GM23338 (cell line): ENCODE measurements at regions not wholly inside any gene's neighbourhood (a gene's known extent, or its start where the extent isn't known, plus 50 kb on each side); places are given as distances from the start of the nearest gene placed in this dataset.

ENCODE experiments used
- ATAC-seq: fragments of 200-7000 bp; cut with Tn5 transposase; 3 replicates; pipeline ENCODE4 v1.9.1; 2020
- DNase-seq: peaks from one replicate; pipeline ENCODE4 v3.0.0-alpha.2; 2015; ENCODE audit warnings: low spot score
- H2AFZ ChIP-seq: fragments of 200-600 bp; sonication (generic); 2 replicates; pipeline ENCODE4 v1.8.0; 2016; ENCODE audit warnings: antibody characterized with exemption, mild to moderate bottlenecking, moderate library complexity
- H3F3A ChIP-seq: fragments of 200-600 bp; sonication (generic); replicated peaks from 2 replicates; pipeline ENCODE4 v1.8.0; 2017; ENCODE audit warnings: antibody characterized with exemption, mixed run types, low read depth
- H3K27ac ChIP-seq: fragments of 200-600 bp; sonication (generic); 2 replicates; pipeline ENCODE4 v1.6.1; 2016; ENCODE audit warnings: low read depth
- H3K27me3 ChIP-seq: fragments of 200-600 bp; sonication (generic); 2 replicates; pipeline ENCODE4 v1.8.0; 2016; ENCODE audit warnings: mild to moderate bottlenecking, mixed run types, moderate library complexity; ENCODE audit not compliant: insufficient read depth
- H3K36me3 ChIP-seq: fragments of 200-600 bp; sonication (generic); 2 replicates; pipeline ENCODE4 v1.8.0; 2016; ENCODE audit warnings: mild to moderate bottlenecking; ENCODE audit not compliant: insufficient read depth
- H3K4me1 ChIP-seq: fragments of 200-600 bp; sonication (generic); 2 replicates; pipeline ENCODE4 v1.8.0; 2016; ENCODE audit warnings: mild to moderate bottlenecking, moderate library complexity; ENCODE audit not compliant: insufficient read depth
- H3K4me2 ChIP-seq: fragments of 200-600 bp; sonication (generic); 2 replicates; pipeline ENCODE4 v1.7.1; 2017; ENCODE audit warnings: mixed run types
- H3K4me3 ChIP-seq: fragments of 200-600 bp; sonication (generic); 2 replicates; pipeline ENCODE4 v1.6.1; 2016; ENCODE audit warnings: mixed run types
- H3K79me2 ChIP-seq: fragments of 200-600 bp; sonication (generic); replicated peaks from 2 replicates; pipeline ENCODE4 v1.8.0; 2017; ENCODE audit warnings: mild to moderate bottlenecking; ENCODE audit not compliant: insufficient read depth
- H3K9me2 ChIP-seq: fragments of 200-600 bp; sonication (generic); 2 replicates; pipeline ENCODE4 v1.8.0; 2017; ENCODE audit not compliant: insufficient read depth
- H4K20me1 ChIP-seq: fragments of 200-600 bp; sonication (generic); replicated peaks from 2 replicates; pipeline ENCODE4 v1.8.0; 2017; ENCODE audit warnings: mild to moderate bottlenecking; ENCODE audit not compliant: insufficient read depth
- H3K27ac Mint-ChIP-seq: 2 replicates; pipeline ENCODE4 v1.8.0; 2020; ENCODE audit warnings: inconsistent platforms, mild to moderate bottlenecking, moderate library complexity, mixed read lengths
- H3K27me3 Mint-ChIP-seq: 3 replicates; pipeline ENCODE4 v1.8.0; 2022; ENCODE audit warnings: low read depth, mild to moderate bottlenecking, moderate library complexity, mixed read lengths, inconsistent platforms; ENCODE audit not compliant: insufficient read depth, poor library complexity
- H3K36me3 Mint-ChIP-seq: 3 replicates; pipeline ENCODE4 v1.8.0; 2021; ENCODE audit warnings: low read depth, mild to moderate bottlenecking, inconsistent platforms, moderate library complexity, mixed read lengths
- H3K4me1 Mint-ChIP-seq: 3 replicates; pipeline ENCODE4 v1.8.0; 2020; ENCODE audit warnings: mild to moderate bottlenecking, inconsistent platforms, mixed read lengths
- H3K4me3 Mint-ChIP-seq: 3 replicates; pipeline ENCODE4 v1.8.0; 2021; ENCODE audit warnings: moderate library complexity, mild to moderate bottlenecking, inconsistent platforms, mixed read lengths
- H3K9me3 Mint-ChIP-seq: 3 replicates; pipeline ENCODE4 v1.8.0; 2020; ENCODE audit warnings: moderate library complexity, mild to moderate bottlenecking, inconsistent platforms, mixed read lengths
- CREB1 ChIP-seq: fragments of 250-450 bp; sonication (Bioruptor Pico); IDR thresholded peaks from 2 replicates; pipeline ENCODE4 v1.5.0; 2020; ENCODE audit warnings: low read depth, mild to moderate bottlenecking, moderate library complexity
- EZH2phosphoT487 ChIP-seq: fragments of 200-600 bp; sonication (generic); IDR thresholded peaks from one replicate; pipeline ENCODE4 v1.8.1; 2018; ENCODE audit warnings: antibody characterized with exemption; ENCODE audit not compliant: unreplicated experiment
- JUNB ChIP-seq: IDR thresholded peaks from one replicate; pipeline ENCODE4 v1.6.1; 2016; ENCODE audit warnings: antibody characterized with exemption; ENCODE audit not compliant: unreplicated experiment
- NANOG ChIP-seq: IDR thresholded peaks from 2 replicates; pipeline ENCODE4 v1.6.1; 2016; ENCODE audit warnings: antibody characterized with exemption, borderline replicate concordance
- POLR2AphosphoS5 ChIP-seq: IDR thresholded peaks from 2 replicates; pipeline ENCODE4 v1.6.1; 2016; ENCODE audit warnings: antibody characterized with exemption, low read depth
- REST ChIP-seq: IDR thresholded peaks from one replicate; pipeline ENCODE4 v1.6.1; 2018; ENCODE audit warnings: antibody characterized with exemption; ENCODE audit not compliant: unreplicated experiment
- ZNF114 ChIP-seq: fragments of 250-450 bp; sonication (Bioruptor Pico); IDR thresholded peaks from 2 replicates; pipeline ENCODE4 v1.5.0; 2020; ENCODE audit warnings: mild to moderate bottlenecking, moderate library complexity
- ZNF331 ChIP-seq: fragments of 250-450 bp; sonication (Bioruptor Pico); IDR thresholded peaks from 2 replicates; pipeline ENCODE4 v1.5.0; 2020; ENCODE audit warnings: low read depth, mild to moderate bottlenecking, moderate library complexity
- TF ChIP-seq, protein P1 (sequence below), 2 experiments: fragments of 200-600 bp in 1 of 2; sonication (generic) in 1 of 2; conservative IDR thresholded peaks; 2 replicates each; pipeline versions ENCODE4 v1.5.1 to v1.6.1; 2016 to 2017; ENCODE audit warnings: antibody characterized with exemption in 2 of 2, low read depth in 2 of 2, mild to moderate bottlenecking in 2 of 2, moderate library complexity in 1 of 2
- TF ChIP-seq, protein P2 (sequence below): fragments of 250-450 bp; sonication (Bioruptor Pico); IDR thresholded peaks from 2 replicates; pipeline ENCODE4 v1.5.0; 2020; ENCODE audit warnings: mild to moderate bottlenecking, moderate library complexity

DNA sequence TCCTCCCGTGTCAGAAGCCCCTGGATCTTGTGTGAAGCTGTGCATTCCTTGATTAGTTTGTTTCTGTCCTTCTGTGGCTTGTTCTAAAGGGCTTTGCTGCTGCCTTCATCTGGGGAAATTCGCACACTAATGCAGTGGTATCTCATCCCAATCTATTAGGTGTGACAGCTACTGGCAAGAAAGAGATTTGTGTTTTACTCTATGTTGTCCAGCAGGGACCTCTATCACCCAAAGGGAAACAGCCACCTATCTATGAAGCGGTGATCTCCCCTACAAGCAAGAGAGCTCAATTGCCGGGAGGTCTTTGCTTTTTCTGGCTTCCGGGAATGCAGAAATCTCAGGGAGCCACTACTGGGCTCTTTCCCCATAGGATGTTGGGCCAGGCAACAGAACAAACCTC is 151.8 kb downstream of the NRN1 start:
- Histone ChIP-seq H3K27ac (no peak overlapping the region), H3F3A (no peaks in the 10 kb centered on the region), H3K4me3 (no peak overlapping the region), H2AFZ (no peak overlapping the region), H3K79me2 (no peaks in the 10 kb centered on the region), H4K20me1 (no peaks in the 10 kb centered on the region), H3K9me2 (peaks cover 7% of the 10 kb centered on the region; the same call in 1 of the 2 replicates), H3K27me3 (peaks cover 40% of the 10 kb centered on the region), H3K4me2 (no peak overlapping the region), H3K36me3 (no peaks in the 10 kb centered on the region), H3K4me1 (peaks cover 16% of the 10 kb centered on the region)
- peak; percentile 17 for DNase-seq
- H3K27me3 Mint-ChIP-seq: peaks cover 33% of the 10 kb centered on the region
- no peak overlapping the region for H3K27ac Mint-ChIP-seq
- H3K4me1 Mint-ChIP-seq: peaks cover 9% of the 10 kb centered on the region
- ATAC-seq: no peak
- no peak for TF ChIP-seq JUNB
- H3K4me3 Mint-ChIP-seq: no peak overlapping the region
- H3K9me3 Mint-ChIP-seq: peaks cover 5% of the 10 kb centered on the region; the same call in 2 of the 3 replicates
- no peaks in the 10 kb centered on the region; the same call in 2 of the 3 replicates for H3K36me3 Mint-ChIP-seq

GRCh38 chr6:5851261-5851757 is 155.4 kb downstream of the NRN1 start:
- no peaks in the 10 kb centered on the region for H3F3A ChIP-seq
- H3K79me2 ChIP-seq: no peaks in the 10 kb centered on the region
- peak overlapping the region; percentile 86 for H3K4me2 ChIP-seq
- Mint-ChIP-seq H3K27me3 (peaks cover 68% of the 10 kb centered on the region), H3K27ac (no peak overlapping the region), H3K9me3 (peaks cover 3% of the 10 kb centered on the region; the same call in 2 of the 3 replicates), H3K36me3 (no peaks in the 10 kb centered on the region; the same call in 2 of the 3 replicates), H3K4me1 (peaks cover 23% of the 10 kb centered on the region), H3K4me3 (peak overlapping the region; percentile 67)
- ATAC-seq (peak; percentile 87), DNase-seq (peak; percentile 91)
- peak overlapping the region; percentile 42 for H3K4me3 ChIP-seq
- peak overlapping the region; percentile 69; the same call in 1 of the 2 replicates for H2AFZ ChIP-seq
- no peaks in the 10 kb centered on the region for H4K20me1 ChIP-seq
- H3K9me2 ChIP-seq: peaks cover 7% of the 10 kb centered on the region; the same call in 1 of the 2 replicates
- H3K4me1 ChIP-seq: peaks cover 19% of the 10 kb centered on the region
- no peak overlapping the region for H3K27ac ChIP-seq
- no peaks in the 10 kb centered on the region for H3K36me3 ChIP-seq
- peaks cover 76% of the 10 kb centered on the region for H3K27me3 ChIP-seq
- TF ChIP-seq REST (no peak), CREB1 (CRISPR knock-in tag) (peak; percentile 49; the same call in 1 of the 2 replicates), NANOG (no peak), EZH2phosphoT487 (no peak), JUNB (no peak), ZNF114 (no peak), POLR2AphosphoS5 (peak; percentile 51), ZNF331 (CRISPR knock-in tag) (no peak)
- TF ChIP-seq, protein P1, sequence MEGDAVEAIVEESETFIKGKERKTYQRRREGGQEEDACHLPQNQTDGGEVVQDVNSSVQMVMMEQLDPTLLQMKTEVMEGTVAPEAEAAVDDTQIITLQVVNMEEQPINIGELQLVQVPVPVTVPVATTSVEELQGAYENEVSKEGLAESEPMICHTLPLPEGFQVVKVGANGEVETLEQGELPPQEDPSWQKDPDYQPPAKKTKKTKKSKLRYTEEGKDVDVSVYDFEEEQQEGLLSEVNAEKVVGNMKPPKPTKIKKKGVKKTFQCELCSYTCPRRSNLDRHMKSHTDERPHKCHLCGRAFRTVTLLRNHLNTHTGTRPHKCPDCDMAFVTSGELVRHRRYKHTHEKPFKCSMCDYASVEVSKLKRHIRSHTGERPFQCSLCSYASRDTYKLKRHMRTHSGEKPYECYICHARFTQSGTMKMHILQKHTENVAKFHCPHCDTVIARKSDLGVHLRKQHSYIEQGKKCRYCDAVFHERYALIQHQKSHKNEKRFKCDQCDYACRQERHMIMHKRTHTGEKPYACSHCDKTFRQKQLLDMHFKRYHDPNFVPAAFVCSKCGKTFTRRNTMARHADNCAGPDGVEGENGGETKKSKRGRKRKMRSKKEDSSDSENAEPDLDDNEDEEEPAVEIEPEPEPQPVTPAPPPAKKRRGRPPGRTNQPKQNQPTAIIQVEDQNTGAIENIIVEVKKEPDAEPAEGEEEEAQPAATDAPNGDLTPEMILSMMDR (conservative IDR thresholded peaks at IDR 0.05; ENCODE audit: low read depth in 2 of 2): no peak
- TF ChIP-seq, protein P2, sequence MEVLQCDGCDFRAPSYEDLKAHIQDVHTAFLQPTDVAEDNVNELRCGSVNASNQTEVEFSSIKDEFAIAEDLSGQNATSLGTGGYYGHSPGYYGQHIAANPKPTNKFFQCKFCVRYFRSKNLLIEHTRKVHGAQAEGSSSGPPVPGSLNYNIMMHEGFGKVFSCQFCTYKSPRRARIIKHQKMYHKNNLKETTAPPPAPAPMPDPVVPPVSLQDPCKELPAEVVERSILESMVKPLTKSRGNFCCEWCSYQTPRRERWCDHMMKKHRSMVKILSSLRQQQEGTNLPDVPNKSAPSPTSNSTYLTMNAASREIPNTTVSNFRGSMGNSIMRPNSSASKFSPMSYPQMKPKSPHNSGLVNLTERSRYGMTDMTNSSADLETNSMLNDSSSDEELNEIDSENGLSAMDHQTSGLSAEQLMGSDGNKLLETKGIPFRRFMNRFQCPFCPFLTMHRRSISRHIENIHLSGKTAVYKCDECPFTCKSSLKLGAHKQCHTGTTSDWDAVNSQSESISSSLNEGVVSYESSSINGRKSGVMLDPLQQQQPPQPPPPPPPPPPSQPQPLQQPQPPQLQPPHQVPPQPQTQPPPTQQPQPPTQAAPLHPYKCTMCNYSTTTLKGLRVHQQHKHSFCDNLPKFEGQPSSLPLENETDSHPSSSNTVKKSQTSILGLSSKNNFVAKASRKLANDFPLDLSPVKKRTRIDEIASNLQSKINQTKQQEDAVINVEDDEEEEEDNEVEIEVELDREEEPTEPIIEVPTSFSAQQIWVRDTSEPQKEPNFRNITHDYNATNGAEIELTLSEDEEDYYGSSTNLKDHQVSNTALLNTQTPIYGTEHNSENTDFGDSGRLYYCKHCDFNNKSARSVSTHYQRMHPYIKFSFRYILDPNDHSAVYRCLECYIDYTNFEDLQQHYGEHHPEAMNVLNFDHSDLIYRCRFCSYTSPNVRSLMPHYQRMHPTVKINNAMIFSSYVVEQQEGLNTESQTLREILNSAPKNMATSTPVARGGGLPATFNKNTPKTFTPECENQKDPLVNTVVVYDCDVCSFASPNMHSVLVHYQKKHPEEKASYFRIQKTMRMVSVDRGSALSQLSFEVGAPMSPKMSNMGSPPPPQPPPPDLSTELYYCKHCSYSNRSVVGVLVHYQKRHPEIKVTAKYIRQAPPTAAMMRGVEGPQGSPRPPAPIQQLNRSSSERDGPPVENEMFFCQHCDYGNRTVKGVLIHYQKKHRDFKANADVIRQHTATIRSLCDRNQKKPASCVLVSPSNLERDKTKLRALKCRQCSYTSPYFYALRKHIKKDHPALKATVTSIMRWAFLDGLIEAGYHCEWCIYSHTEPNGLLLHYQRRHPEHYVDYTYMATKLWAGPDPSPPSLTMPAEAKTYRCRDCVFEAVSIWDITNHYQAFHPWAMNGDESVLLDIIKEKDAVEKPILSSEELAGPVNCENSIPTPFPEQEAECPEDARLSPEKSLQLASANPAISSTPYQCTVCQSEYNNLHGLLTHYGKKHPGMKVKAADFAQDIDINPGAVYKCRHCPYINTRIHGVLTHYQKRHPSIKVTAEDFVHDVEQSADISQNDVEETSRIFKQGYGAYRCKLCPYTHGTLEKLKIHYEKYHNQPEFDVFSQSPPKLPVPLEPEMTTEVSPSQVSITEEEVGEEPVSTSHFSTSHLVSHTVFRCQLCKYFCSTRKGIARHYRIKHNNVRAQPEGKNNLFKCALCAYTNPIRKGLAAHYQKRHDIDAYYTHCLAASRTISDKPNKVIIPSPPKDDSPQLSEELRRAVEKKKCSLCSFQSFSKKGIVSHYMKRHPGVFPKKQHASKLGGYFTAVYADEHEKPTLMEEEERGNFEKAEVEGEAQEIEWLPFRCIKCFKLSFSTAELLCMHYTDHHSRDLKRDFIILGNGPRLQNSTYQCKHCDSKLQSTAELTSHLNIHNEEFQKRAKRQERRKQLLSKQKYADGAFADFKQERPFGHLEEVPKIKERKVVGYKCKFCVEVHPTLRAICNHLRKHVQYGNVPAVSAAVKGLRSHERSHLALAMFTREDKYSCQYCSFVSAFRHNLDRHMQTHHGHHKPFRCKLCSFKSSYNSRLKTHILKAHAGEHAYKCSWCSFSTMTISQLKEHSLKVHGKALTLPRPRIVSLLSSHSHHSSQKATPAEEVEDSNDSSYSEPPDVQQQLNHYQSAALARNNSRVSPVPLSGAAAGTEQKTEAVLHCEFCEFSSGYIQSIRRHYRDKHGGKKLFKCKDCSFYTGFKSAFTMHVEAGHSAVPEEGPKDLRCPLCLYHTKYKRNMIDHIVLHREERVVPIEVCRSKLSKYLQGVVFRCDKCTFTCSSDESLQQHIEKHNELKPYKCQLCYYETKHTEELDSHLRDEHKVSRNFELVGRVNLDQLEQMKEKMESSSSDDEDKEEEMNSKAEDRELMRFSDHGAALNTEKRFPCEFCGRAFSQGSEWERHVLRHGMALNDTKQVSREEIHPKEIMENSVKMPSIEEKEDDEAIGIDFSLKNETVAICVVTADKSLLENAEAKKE (CRISPR knock-in tag): no peak
